COR-L47 (cell line): ENCODE measurements at regions not wholly inside any gene's neighbourhood (a gene's known extent, or its start where the extent isn't known, plus 50 kb on each side); places are given as distances from the start of the nearest gene placed in this dataset.

ENCODE experiments used
- DNase-seq: peaks from one replicate; lab custom pipeline; 2025; lab: John Stamatoyannopoulos, UW

- no peak for DNase-seq
These were observed 189.6 kb upstream of the NBEA start for GRCh38 chr13:34752283-34752960.

- DNase-seq, result no peak
These were observed 185.9 kb upstream of the NBEA start for GRCh38 chr13:34756136-34756535.

- no peak for DNase-seq
These were observed 185.5 kb upstream of the NBEA start for GRCh38 chr13:34756572-34756971.

GRCh38 chr13:34757441-34757840 is 184.6 kb upstream of the NBEA start:
- DNase-seq, result no peak

- no peak for DNase-seq
These were observed 183.4 kb upstream of the NBEA start for GRCh38 chr13:34758628-34759027.

GRCh38 chr13:34762312-34762711 is 179.8 kb upstream of the NBEA start:
- no peak for DNase-seq

- no peak for DNase-seq
These were observed 177.8 kb upstream of the NBEA start for GRCh38 chr13:34764246-34764645.

GRCh38 chr13:34765446-34766180 is 176.5 kb upstream of the NBEA start:
- DNase-seq, result no peak

GRCh38 chr13:34767778-34768177 is 174.3 kb upstream of the NBEA start:
- no peak for DNase-seq

- DNase-seq, result no peak
These were observed 169.9 kb upstream of the NBEA start for GRCh38 chr13:34772206-34772605.

- no peak for DNase-seq
These were observed 169.2 kb upstream of the NBEA start for GRCh38 chr13:34772881-34773280.

- no peak for DNase-seq
These were observed 165.6 kb upstream of the NBEA start for GRCh38 chr13:34776390-34776981.

GRCh38 chr13:34777089-34777913 is 164.8 kb upstream of the NBEA start:
- DNase-seq, result no peak

GRCh38 chr13:34777914-34778303 is 164.2 kb upstream of the NBEA start:
- DNase-seq, result no peak

GRCh38 chr13:34779171-34779570 is 162.9 kb upstream of the NBEA start:
- DNase-seq, result no peak

GRCh38 chr13:34793301-34793700 is 148.8 kb upstream of the NBEA start:
- DNase-seq, result no peak

- no peak for DNase-seq
These were observed 138.3 kb upstream of the NBEA start for GRCh38 chr13:34803756-34804155.

GRCh38 chr13:34805347-34805746 is 136.7 kb upstream of the NBEA start:
- DNase-seq, result no peak

GRCh38 chr13:34808649-34809048 is 133.4 kb upstream of the NBEA start:
- DNase-seq, result no peak

- DNase-seq, result no peak
These were observed 131.1 kb upstream of the NBEA start for GRCh38 chr13:34810996-34811395.

- no peak for DNase-seq
These were observed 126.5 kb upstream of the NBEA start for GRCh38 chr13:34815526-34815925.

GRCh38 chr13:34816245-34816884 is 125.7 kb upstream of the NBEA start:
- DNase-seq, result no peak
